GM21717 (cell line): ENCODE measurements at regions not wholly inside any gene's neighbourhood (a gene's known extent, or its start where the extent isn't known, plus 50 kb on each side); places are given as distances from the start of the nearest gene placed in this dataset.

Experiments
- ATAC-seq: cut with Tn5 transposase; IDR thresholded peaks from one replicate; pipeline ENCODE4 v1.9.1; 2021; ENCODE audit warnings: mild to moderate bottlenecking, moderate library complexity; ENCODE audit not compliant: unreplicated experiment

DNA sequence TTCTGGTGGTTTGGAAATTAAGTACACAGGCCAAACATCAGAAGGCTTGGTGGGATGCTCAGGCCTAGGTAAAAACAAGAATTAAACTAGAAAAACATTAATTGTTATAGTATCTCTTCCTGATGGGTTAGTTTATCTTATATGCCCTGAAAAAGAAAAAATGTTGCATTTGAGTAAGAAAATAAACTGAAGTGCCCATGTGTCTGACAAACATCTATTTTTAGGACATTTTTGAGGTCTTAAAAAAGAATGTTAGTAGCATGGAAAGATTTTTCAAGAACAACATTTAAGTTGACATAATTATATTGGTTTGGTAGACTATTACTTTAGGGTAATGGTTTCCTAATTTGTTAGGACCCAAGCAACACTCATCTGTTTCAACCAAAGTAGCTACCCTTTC is 140.1 kb upstream of the RND3 start:
- no peak for ATAC-seq

DNA sequence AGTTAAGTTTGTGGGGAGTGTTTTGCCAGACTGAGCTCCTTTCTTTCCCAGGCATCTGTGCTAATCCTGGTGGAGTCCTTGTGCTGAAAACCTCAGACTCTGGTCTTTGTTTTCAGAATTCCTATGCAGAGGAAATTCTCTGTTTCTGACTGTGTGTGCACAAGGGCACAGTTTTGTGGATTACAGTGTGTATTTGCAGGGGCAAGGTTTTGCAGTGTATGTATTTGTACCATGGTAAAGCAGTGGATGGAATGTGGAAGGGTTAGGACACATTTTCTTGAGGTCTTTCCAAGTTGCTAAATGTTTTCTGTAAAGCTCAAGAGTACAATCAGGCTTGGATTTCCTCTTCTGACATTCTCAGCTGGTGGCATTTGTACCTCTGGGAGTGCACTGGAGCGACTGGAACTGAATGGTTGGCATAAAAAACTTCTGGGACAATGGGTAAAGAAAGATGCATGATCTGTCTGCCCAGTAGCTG is 139.5 kb upstream of the RND3 start:
- ATAC-seq: no peak

DNA sequence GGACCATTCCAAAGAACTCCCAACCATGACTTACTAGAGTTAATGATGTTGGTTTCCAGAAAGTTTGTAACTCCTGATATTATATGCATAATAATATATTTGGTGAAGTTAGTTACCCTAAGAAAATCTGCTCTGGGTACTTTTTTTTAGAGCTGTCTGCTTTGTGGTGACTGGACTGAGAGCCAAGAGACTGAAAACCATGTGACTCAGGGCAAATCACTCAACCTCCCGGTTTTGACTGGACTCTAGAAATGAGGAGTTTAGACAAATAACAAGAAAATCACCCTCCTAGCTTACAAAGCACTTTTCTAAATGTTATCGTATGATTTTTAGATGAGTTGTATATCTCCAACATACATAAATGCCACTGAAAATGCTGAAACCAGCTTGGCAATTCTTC is 138.3 kb upstream of the RND3 start:
- no peak for ATAC-seq

DNA sequence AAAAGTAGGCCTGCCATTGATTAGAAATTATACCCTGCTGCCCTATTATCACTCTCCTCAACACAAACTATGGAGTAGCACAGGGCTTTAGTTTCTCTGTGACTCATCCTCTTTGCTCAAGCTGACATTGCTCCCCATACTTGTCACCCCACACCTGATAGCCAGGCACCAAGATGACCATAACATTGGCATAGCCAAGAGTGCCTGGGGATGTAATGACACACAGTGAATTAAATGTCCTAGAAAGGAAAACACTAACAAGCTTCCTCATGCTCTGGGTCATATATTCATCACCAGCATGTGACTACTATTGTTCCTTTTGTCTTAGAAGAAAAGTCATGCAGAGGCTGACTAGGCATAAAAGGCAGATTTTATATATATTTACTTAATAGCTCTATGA is 137.8 kb upstream of the RND3 start:
- ATAC-seq: no peak

DNA sequence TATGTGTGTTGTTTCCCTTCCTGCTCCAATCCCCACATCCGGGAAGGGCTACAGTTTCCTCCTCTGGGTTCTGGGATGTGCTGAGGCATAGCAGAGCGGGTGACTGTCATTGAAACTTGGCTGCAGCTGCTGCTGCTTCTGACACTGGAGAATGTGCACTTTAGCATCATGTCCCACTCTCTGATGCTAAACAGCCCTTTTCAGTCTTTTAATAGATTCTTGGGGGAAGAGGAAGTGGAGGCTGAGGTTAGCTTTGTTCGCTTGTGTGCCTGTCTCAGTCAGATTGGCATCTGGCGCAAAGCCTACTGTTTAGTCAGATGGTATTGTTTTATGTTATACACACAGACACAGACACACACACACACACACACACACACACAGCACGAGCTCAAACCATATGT is 136.5 kb upstream of the RND3 start:
- no peak for ATAC-seq

DNA sequence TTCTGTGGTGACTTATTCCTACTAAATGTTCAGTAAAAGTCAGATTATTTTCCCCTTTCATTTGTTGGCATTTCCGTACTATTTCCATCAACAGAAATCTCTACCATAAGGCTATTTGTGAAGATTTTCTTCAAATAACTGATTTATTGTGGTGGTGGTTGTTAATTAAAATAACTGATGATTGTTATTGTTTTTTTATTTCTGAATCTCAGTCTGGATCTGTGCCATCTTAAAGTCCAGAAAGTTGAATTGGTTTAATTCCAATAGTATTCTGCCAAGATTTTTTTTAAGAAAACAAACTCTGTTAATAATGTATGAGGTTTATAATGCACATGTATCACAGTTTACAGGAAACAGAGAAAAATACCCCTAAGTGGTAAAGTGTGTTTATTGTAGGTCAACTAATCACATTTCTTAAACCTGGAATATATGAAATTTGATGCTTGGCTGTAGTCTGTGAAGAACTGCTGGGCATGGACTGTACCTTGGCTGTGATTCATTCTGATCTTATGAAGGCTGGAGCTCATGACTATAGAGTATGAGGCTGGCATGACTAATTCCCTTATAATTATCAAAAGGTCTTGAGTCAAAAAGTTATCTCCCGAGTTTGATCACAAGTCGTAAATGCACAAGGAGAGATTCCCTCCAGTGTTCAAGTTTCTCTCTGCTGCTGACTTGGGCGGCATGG is 134.2 kb upstream of the RND3 start:
- no peak for ATAC-seq

DNA sequence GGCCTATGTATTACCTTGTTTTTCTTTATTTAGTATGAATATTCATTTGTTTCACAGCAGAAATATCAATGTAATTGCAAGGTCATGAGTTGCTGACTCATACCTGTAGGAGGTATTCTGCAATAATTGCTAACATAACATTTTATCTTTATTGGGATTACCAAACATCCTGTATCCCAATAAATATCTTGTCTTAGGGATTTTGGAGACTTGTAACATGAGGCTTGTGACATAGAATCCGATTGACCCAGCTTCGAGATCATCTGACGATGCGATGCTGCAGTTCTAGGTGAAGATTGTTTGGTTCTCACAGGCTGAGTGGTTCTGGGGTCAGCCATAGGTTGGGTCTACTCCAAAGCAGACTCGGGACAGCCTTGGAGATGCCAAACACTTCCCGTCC is 133.4 kb upstream of the RND3 start:
- ATAC-seq: no peak

DNA sequence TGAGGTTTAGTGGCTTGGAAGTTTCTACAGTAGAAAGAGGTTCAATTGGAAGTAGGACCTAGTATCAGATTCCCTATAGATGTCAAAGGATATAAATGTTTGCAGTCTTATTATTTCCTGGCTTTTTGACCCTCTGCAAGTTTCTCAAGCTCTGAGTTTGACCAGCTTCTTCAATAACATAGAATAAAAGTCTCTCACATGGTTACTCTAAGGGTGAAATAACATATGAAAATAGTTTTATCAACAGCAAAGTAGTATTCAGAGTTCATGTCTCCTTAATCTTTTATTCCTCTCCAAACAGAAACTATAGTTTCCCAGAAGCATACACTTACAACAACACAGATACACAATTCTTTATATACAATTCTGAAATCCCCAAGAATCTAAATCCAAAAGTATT is 132.9 kb upstream of the RND3 start:
- ATAC-seq: no peak

DNA sequence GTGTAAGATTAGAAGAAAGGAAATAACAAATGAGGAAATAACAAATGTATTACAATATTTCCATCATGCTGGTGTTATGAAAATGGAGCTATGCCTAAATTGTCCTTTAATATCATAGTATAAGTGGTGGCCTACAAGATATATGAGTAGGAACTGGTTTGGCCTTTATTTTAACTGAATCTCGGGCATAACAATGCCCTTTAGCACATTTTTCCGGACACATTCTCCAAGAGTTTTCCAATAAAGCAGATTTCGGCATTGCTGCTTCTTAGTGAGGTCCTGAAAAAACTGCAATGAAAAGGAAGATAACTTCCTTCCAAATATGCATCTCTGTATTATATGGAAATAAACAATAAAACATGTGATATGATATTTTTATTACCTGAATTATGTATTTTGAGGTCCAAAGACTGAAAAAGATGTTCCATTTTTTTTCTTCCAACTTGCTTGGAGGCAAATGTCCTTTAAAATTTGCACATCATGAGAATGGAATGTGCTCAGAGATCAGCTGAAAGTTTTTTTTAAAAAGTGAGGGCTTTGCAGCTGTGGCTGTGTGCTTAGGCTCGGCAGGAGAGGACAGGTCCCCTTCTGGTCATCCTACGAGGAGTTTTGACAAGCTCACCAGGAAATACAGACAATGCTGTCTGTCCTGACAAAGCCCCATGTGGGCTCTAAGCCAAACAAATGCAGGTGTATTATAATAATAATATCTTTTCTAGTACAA is 132.3 kb upstream of the RND3 start:
- no peak for ATAC-seq

DNA sequence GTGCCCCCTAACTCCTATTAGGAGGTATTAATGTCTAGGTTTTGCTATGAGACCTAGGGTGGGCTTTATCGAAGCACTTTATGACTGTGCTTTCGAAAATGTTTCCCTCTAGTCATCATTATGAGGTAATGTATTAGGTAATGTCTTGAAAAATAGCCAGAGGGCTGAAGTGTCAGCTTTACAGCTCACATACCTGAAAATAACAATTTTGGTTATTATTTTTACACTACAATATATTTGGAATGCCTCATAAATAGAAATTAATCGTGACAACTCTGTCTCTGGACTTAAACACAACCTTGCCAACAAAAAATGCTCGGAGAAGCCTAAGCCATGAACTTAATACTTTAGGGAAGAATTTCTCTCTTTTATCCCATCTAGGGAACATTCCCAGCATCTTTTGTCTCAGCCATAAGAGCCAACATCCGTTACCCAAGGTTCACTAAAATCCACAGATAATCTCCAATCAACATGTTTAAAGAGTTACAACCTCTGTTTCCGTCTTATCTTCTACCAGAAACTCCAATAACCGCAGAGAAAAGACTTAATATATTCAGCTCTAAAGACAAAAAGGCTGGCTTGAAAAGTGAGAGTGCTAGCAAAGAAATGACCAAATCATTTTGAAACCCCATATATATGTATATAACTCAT is 130.9 kb upstream of the RND3 start:
- ATAC-seq: no peak

DNA sequence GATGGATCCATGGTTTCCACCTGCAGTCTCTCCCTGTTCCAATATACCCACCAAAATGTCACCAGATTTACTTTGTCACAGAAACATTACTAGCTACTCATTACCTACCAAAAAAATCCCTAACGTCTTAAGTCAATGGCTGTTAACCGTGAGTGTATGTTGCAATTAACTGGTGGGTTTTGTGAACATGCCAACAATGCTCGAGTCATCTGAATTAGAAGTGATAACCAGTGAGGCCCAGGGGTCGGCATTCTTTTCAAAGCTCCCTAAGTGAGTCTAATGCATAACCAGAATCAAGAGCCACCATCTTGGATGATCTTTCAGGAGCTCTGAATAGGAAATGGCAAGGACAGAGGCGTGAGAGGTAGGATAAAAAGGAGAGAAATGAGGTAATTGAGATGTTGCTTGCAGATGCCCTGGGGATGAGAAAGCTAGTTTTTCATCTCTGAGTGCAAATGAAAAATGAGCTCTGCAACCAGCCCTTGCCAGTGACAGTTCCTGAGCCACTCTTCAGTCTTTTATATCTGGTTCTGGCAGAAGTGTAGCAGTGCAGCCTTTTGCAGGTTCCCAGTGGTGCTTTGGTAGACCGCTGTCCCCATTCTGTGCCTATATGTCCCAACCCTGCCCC is 130.0 kb upstream of the RND3 start:
- ATAC-seq: no peak

DNA sequence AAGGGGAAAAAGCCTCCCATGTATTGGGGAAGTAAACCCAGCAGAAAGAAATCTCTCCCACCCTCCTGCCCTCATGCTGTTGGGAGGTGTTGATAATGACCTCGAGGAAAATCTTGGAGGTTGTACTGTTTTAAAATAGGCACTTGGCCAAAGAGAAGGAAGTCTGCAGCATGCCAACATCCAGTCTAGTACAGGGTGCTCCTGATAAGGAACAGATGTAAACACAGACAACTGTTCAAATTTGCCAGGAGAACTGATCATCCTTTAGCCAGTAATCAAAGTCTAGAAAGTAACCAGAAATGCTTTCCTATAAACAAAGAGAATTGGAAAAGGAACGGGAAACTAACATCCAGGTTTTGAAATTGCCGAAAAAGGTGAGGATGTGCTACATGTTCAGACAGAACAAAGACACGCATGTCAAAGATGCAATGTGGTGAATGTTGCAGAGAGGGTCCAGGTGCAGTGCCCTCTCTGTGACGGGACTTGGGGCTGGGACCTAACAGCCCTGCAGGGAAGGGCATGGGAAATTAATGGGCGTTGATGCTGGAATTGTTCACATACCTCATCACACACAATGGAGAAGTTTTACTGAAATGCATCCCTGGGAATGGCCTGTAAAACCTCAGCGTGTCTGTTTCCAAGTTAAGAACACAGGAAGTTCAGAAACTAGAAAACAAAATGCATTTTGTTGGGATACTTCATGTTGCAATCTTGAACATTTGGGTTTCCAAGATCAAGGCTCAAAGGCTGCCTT is 125.7 kb upstream of the RND3 start:
- ATAC-seq: no peak

DNA sequence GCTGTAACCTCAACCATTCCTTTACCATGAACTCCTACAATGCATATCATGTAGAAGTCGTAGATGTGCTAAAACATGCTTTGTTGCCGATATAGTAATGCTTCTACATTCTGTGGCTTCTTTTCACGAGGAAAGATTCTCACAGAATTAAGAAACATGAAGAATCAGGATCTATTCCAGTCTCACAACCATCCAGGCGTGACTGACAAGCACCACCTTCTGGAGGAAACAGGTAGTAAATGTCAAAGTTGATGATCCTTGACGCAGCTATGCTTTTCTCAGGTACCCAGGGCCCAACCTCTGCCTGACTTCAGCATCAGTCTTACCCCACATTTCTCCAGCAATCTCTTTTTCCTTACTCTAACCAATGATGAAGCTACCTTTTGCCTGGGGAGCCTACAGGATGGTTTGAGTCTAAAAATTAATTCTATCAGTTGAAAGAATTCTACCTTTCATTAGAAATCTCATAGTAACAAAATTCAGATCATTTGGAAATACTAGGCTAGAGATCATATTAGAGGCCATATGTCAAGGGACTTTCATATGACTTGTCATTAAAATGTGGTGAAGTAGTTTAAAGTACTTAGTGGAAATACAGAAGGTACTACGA is 123.3 kb upstream of the RND3 start:
- ATAC-seq: peak; percentile 67

DNA sequence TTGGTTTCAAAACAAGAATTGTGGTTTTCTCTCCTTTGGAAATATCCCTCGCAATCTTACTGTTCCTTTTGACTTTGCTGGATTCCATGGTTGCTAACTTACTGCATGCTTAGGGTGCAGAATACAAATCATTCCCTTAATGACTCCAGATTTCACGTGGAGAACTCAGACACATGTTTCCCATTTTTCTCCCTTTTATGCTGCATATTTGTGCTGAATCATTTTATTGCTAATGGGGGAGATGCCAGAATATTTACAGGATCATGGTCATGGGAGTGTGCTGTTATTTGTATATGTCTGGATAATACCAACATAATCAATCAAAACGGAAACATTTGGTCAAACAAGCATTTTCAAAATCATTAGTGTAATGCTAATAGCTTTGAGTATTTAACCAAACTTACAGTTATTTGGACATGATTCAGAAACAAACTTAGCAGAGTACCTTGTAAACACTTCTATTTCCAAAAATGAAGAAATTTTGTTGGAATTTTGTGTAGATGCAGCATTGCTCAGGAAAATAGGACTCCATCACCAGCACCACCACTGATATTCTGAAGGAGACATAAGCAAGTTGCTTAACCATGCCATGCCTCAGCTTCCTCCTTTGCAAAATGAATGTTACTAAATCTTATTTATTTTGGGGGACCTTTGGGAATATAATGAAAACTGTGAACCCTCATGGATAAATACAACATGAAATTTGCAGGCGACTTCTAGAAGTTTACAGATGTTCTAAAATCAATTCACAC is 122.5 kb upstream of the RND3 start:
- ATAC-seq: no peak

DNA sequence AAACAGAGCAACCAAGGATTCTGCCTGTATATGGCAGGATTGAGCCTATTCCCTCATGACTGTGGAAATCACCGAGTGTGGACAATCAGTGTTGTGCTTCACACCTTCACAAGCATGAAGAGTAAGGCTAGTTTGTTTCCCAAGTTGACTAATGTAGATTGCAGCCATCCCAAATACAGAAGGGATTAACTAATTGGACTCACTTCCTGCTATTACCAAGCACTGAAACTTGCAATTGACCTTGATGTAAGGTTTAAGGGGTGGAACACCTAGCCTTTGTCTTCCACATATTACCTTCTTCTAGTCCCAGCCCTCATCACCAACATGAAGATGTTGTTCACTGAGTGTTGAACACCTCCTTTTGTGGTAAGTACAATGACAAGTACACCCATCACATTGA is 120.9 kb upstream of the RND3 start:
- ATAC-seq: no peak

DNA sequence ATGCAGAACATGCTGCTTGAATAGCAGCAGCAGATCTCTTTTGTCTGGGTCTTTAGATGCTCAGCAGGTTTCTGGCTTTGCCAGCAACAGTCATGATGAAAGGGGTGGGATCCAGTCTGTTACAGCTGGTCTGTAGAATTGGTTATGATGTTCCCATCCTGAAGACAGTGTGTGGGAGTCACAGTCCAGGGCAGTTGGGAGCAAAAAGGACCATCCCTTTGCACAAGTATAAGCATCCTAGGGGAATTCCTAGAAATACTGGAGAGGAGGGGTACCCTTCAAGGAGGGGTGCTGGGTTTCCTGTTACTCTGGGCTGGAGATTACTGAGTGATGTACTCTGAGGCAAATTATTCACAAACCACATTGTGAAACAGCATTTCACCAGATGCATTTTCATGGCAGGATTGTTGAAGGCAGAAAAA is 119.9 kb upstream of the RND3 start:
- ATAC-seq: no peak

DNA sequence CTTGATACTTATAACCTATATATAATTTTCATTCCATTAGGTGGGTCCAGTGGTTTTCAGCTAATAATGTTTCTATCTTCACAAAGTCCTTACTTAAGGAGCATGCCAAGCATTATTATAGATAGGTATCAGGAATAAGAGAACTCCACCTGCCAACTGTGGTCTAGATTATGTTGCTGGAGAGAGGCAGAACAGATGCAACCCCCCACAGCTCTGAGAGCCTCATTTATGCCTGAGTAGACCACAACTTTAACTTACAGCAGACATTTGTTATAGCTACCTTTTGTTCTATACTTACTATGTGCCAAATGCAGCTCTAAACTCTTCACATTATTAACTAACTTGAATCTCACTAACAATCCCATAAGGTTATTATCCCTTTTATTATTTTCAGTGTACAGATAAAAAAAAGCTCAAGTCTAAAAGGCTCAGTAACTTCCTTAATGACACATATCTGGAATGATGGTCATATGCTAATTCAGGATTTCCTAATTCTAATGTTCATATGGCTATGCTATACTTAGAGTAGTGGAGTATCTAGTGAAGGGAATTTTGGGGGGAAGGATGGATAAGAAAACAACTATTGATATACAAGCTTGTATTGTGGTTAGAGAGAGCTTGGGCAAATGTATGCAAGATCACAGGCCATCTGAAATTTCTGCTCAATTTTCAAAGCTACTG is 119.1 kb upstream of the RND3 start:
- no peak for ATAC-seq

DNA sequence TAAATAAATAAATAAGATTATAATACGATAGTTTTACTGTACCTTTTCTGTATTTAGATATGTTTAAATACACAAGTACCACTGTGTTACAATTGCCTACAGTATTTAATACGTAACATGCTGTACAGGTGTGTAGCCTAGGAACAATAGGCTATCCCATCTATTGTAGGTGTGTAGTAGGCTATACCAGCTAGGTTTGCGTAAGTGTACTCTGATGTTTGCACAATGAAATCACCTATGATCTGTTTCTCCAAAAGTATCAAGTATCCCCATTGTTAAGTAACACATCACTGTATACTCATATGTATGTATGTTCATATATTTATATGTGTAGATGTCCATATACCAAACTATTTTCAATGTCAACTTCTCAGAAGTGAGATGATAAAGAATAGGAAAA is 118.2 kb upstream of the RND3 start:
- no peak for ATAC-seq
